OCI-LY1 (cell line): ENCODE measurements at regions not wholly inside any gene's neighbourhood (a gene's known extent, or its start where the extent isn't known, plus 50 kb on each side); places are given as distances from the start of the nearest gene placed in this dataset.
"Not testable (repeated sequence)": the region's sequence is repeated elsewhere in the genome, so short reads cannot be mapped to it uniquely, and the experiment has no call there.

Source experiments
- H2AFZ ChIP-seq: fragments of 200-600 bp; sonication (generic), shearing (Covaris generic); 2 replicates; pipeline ENCODE4 v1.6.0; 2014; ENCODE audit warnings: antibody characterized with exemption, mild to moderate bottlenecking, low read length
- H3F3A ChIP-seq: fragments of 200-600 bp; sonication (generic), shearing (Covaris generic); 2 replicates; pipeline ENCODE4 v1.6.0; 2014; ENCODE audit warnings: mild to moderate bottlenecking, antibody characterized with exemption, low read length, moderate library complexity; ENCODE audit not compliant: insufficient read depth
- H3K27ac ChIP-seq: fragments of 200-600 bp; sonication (generic); 2 replicates; pipeline ENCODE4 v1.5.1; 2014; ENCODE audit warnings: low read length, mixed run types, mild to moderate bottlenecking, low read depth; ENCODE audit not compliant: poor library complexity, severe bottlenecking
- H3K27me3 ChIP-seq: fragments of 200-600 bp; sonication (generic); 2 replicates; pipeline ENCODE4 v1.6.0; 2014; ENCODE audit warnings: antibody characterized with exemption, mild to moderate bottlenecking, low read length, moderate library complexity; ENCODE audit not compliant: insufficient read depth
- H3K36me3 ChIP-seq: fragments of 200-600 bp; sonication (generic); 2 replicates; pipeline ENCODE4 v1.6.1; 2014; ENCODE audit warnings: mild to moderate bottlenecking, antibody characterized with exemption, low read length, moderate library complexity, mixed read lengths; ENCODE audit not compliant: insufficient read depth
- H3K4me1 ChIP-seq: fragments of 200-600 bp; sonication (generic); 2 replicates; pipeline ENCODE4 v1.5.1; 2014; ENCODE audit warnings: mild to moderate bottlenecking, low read length, moderate library complexity; ENCODE audit not compliant: insufficient read depth, severe bottlenecking
- H3K4me2 ChIP-seq: fragments of 200-600 bp; sonication (generic), shearing (Covaris generic); 2 replicates; pipeline ENCODE4 v1.6.1; 2014; ENCODE audit warnings: low read length
- H3K4me3 ChIP-seq: fragments of 200-600 bp; sonication (generic); 2 replicates; pipeline ENCODE4 v1.5.1; 2014; ENCODE audit warnings: low read length, low read depth, mild to moderate bottlenecking, mixed read lengths; ENCODE audit not compliant: poor library complexity, severe bottlenecking
- H3K79me2 ChIP-seq: fragments of 200-600 bp; shearing (Covaris generic); 2 replicates; pipeline ENCODE4 v1.6.1; 2016; ENCODE audit warnings: mixed run types, low read length, mixed read lengths; ENCODE audit not compliant: insufficient read depth
- H3K9ac ChIP-seq: fragments of 200-600 bp; sonication (generic), shearing (Covaris generic); 2 replicates; pipeline ENCODE4 v1.6.1; 2014; ENCODE audit warnings: mild to moderate bottlenecking, low read length, mixed read lengths
- H3K9me2 ChIP-seq: fragments of 200-600 bp; sonication (generic), shearing (Covaris generic); 2 replicates; pipeline ENCODE4 v1.6.1; 2014; ENCODE audit warnings: low read depth, mild to moderate bottlenecking, low read length, mixed read lengths
- H3K9me3 ChIP-seq: fragments of 200-600 bp; shearing (Covaris generic); 2 replicates; pipeline ENCODE4 v1.6.1; 2014; ENCODE audit warnings: low read length, mixed read lengths
- H4K20me1 ChIP-seq: fragments of 200-600 bp; sonication (generic), shearing (Covaris generic); 2 replicates; pipeline ENCODE4 v1.6.0; 2016; ENCODE audit warnings: mild to moderate bottlenecking, low read length; ENCODE audit not compliant: insufficient read depth
- CTCF ChIP-seq: fragments of 200-600 bp; sonication (generic), shearing (Covaris generic); IDR thresholded peaks from 2 replicates; pipeline ENCODE4 v1.5.1; 2017; ENCODE audit warnings: mild to moderate bottlenecking, antibody characterized with exemption, low read length, moderate library complexity, mixed read lengths
- EZH2 ChIP-seq: fragments of 200-600 bp; sonication (generic), shearing (Covaris generic); IDR thresholded peaks from 2 replicates; pipeline ENCODE4 v1.8.0; 2017; ENCODE audit warnings: borderline replicate concordance, mixed run types, mild to moderate bottlenecking, antibody characterized with exemption, low read length, moderate library complexity, mixed read lengths

- H3K27me3 ChIP-seq = no peaks in the 10 kb centered on the region; the same call in 1 of the 2 replicates
- no peaks in the 10 kb centered on the region for H3F3A ChIP-seq
- H3K4me3 ChIP-seq = no peak overlapping the region
- no peak overlapping the region for H2AFZ ChIP-seq
- H3K4me2 ChIP-seq = no peak overlapping the region
- no peak overlapping the region for H3K27ac ChIP-seq
- H3K4me1 ChIP-seq = no peaks in the 10 kb centered on the region
- no peaks in the 10 kb centered on the region for H3K9me2 ChIP-seq
- no peaks in the 10 kb centered on the region for H3K79me2 ChIP-seq
- no peaks in the 10 kb centered on the region for H3K9me3 ChIP-seq
- no peaks in the 10 kb centered on the region for H3K36me3 ChIP-seq
- TF ChIP-seq CTCF (no peak), EZH2 (no peak)
- H3K9ac ChIP-seq = no peak overlapping the region
- H4K20me1 ChIP-seq = no peaks in the 10 kb centered on the region
Observed at GRCh38 chr19:28697308-28697707, 515.6 kb downstream of the UQCRFS1 start.

GRCh38 chr19:28694812-28695211, 518.1 kb downstream of the UQCRFS1 start:
- Histone ChIP-seq H3K27ac (no peak overlapping the region), H3K9ac (no peak overlapping the region), H3K79me2 (no peaks in the 10 kb centered on the region), H3K4me3 (no peak overlapping the region), H3F3A (no peaks in the 10 kb centered on the region), H3K4me1 (no peaks in the 10 kb centered on the region), H2AFZ (no peak overlapping the region), H3K4me2 (no peak overlapping the region), H3K27me3 (no peaks in the 10 kb centered on the region; the same call in 1 of the 2 replicates), H4K20me1 (no peaks in the 10 kb centered on the region), H3K9me2 (no peaks in the 10 kb centered on the region), H3K36me3 (no peaks in the 10 kb centered on the region), H3K9me3 (no peaks in the 10 kb centered on the region)
- TF ChIP-seq CTCF (no peak), EZH2 (no peak)

- no peaks in the 10 kb centered on the region for H3K9me3 ChIP-seq
- no peaks in the 10 kb centered on the region for H4K20me1 ChIP-seq
- no peaks in the 10 kb centered on the region for H3K27me3 ChIP-seq
- H2AFZ ChIP-seq = no peak overlapping the region
- TF ChIP-seq CTCF (no peak), EZH2 (no peak)
- H3K79me2 ChIP-seq = no peaks in the 10 kb centered on the region
- H3K36me3 ChIP-seq = no peaks in the 10 kb centered on the region
- H3K4me3 ChIP-seq = no peak overlapping the region
- H3K4me1 ChIP-seq = no peaks in the 10 kb centered on the region
- H3K9ac ChIP-seq = no peak overlapping the region
- H3K4me2 ChIP-seq = no peak overlapping the region
- H3K27ac ChIP-seq = no peak overlapping the region
- H3K9me2 ChIP-seq = no peaks in the 10 kb centered on the region
- no peaks in the 10 kb centered on the region for H3F3A ChIP-seq
Observed at GRCh38 chr19:28691683-28692082, 521.3 kb downstream of the UQCRFS1 start.

- H3K9me3 ChIP-seq, H3F3A ChIP-seq, H4K20me1 ChIP-seq, H3K4me1 ChIP-seq, H3K27me3 ChIP-seq, H2AFZ ChIP-seq, H3K36me3 ChIP-seq, H3K4me3 ChIP-seq, H3K79me2 ChIP-seq, H3K4me2 ChIP-seq, H3K27ac ChIP-seq, H3K9ac ChIP-seq, H3K9me2 ChIP-seq: not testable (repeated sequence)
Observed at GRCh38 chr19:28689464-28689863, 523.5 kb downstream of the UQCRFS1 start.
